IMR-90 (cell line): ENCODE measurements at regions not wholly inside any gene's neighbourhood (a gene's known extent, or its start where the extent isn't known, plus 50 kb on each side); places are given as distances from the start of the nearest gene placed in this dataset.

Experiments
- ATAC-seq: fragments of 200-7000 bp; cut with Tn5 transposase; 2 replicates; pipeline ENCODE4 v1.9.1; 2020; ENCODE audit warnings: low read depth, mild to moderate bottlenecking, moderate library complexity
- BruUV-seq: library from RNA; stranded (reverse); fragments of 400-500 nt; replicated peaks from 2 replicates; lab custom pipeline; 2021; lab: Mats Ljungman, UMichigan
- CTCF ChIA-PET: fragments of 300-600 bp; formaldehyde crosslinking; extraction: SDS; loops from one replicate; lab custom pipeline; 2021; ENCODE audit warnings: antibody characterized with exemption; lab: Yijun Ruan, JAX
- POLR2A ChIA-PET: fragments of 300-600 bp; sonication (Branson Sonifier 250); formaldehyde crosslinking; loops from one replicate; lab custom pipeline; 2022; ENCODE audit warnings: antibody characterized with exemption; ENCODE audit not compliant: unreplicated experiment; lab: Charles Lee
- DNase-seq: peaks from one replicate; pipeline ENCODE4 v3.0.0; 2013
- H2AFZ ChIP-seq: replicated peaks from 2 replicates; pipeline ENCODE3; 2013; ENCODE audit warnings: low read length, mild to moderate bottlenecking; ENCODE audit not compliant: poor library complexity
- H2AK5ac ChIP-seq: 2 replicates; pipeline ENCODE4 v1.6.1; 2013; ENCODE audit warnings: low read depth, low read length, inconsistent platforms
- H2AK9ac ChIP-seq: replicated peaks from 2 replicates; pipeline ENCODE3; 2013; ENCODE audit warnings: mild to moderate bottlenecking, low read depth, low read length, moderate library complexity; ENCODE audit not compliant: poor library complexity
- H2BK120ac ChIP-seq: 2 replicates; pipeline ENCODE4 v1.6.1; 2013; ENCODE audit warnings: low read depth, low read length, inconsistent platforms
- H2BK15ac ChIP-seq: 3 replicates; pipeline ENCODE4 v1.6.1; 2013; ENCODE audit warnings: low read depth, low read length, inconsistent platforms
- H2BK20ac ChIP-seq: 2 replicates; pipeline ENCODE4 v1.6.1; 2013; ENCODE audit warnings: low read depth, mild to moderate bottlenecking, inconsistent platforms, low read length, moderate library complexity
- H2BK5ac ChIP-seq: 2 replicates; pipeline ENCODE4 v1.6.1; 2013; ENCODE audit warnings: mild to moderate bottlenecking, low read depth, low read length, inconsistent platforms; ENCODE audit not compliant: poor library complexity, severe bottlenecking
- H3K14ac ChIP-seq: replicated peaks from 2 replicates; pipeline ENCODE4 v1.6.1; 2013; ENCODE audit warnings: low read depth, low read length, inconsistent platforms
- H3K18ac ChIP-seq: 2 replicates; pipeline ENCODE4 v1.6.1; 2013; ENCODE audit warnings: low read depth, low read length, control low read depth
- H3K23ac ChIP-seq: 2 replicates; pipeline ENCODE4 v1.6.1; 2013; ENCODE audit warnings: low read depth, low read length, inconsistent platforms
- H3K27ac ChIP-seq: 2 replicates; pipeline ENCODE4 v1.5.1; 2013; ENCODE audit warnings: mild to moderate bottlenecking, control low read depth, low read length; ENCODE audit not compliant: insufficient read depth
- H3K27me3 ChIP-seq: 2 replicates; pipeline ENCODE4 v1.6.1; 2013; ENCODE audit warnings: low read length; ENCODE audit not compliant: control insufficient read depth, insufficient read depth
- H3K36me3 ChIP-seq: 2 replicates; pipeline ENCODE4 v1.6.1; 2013; ENCODE audit warnings: low read length, mixed read lengths; ENCODE audit not compliant: control insufficient read depth, insufficient read depth
- H3K4ac ChIP-seq: 2 replicates; pipeline ENCODE4 v1.6.1; 2013; ENCODE audit warnings: low read depth, low read length, inconsistent platforms
- H3K4me1 ChIP-seq: 2 replicates; pipeline ENCODE4 v1.6.1; 2013; ENCODE audit warnings: low read length, mixed read lengths; ENCODE audit not compliant: control insufficient read depth, insufficient read depth
- H3K4me2 ChIP-seq: 2 replicates; pipeline ENCODE4 v1.6.1; 2013; ENCODE audit warnings: low read depth, mild to moderate bottlenecking, control low read depth, low read length, moderate library complexity
- H3K4me3 ChIP-seq: 2 replicates; pipeline ENCODE4 v1.5.1; 2013; ENCODE audit warnings: low read depth, mild to moderate bottlenecking, control low read depth, low read length, moderate library complexity; ENCODE audit not compliant: insufficient read depth
- H3K56ac ChIP-seq: 2 replicates; pipeline ENCODE4 v1.6.1; 2013; ENCODE audit warnings: low read length, inconsistent platforms; ENCODE audit not compliant: insufficient read depth; ENCODE audit errors: extremely low read depth
- H3K79me1 ChIP-seq, 2 experiments: 2 replicates each; pipeline ENCODE4 v1.6.1; 2013; ENCODE audit warnings: low read length in 2 of 2, inconsistent platforms in 1 of 2, low read depth in 1 of 2
- H3K9ac ChIP-seq: 2 replicates; pipeline ENCODE4 v1.6.1; 2013; ENCODE audit warnings: low read depth, low read length, control low read depth
- H3K9me1 ChIP-seq: 2 replicates; pipeline ENCODE4 v1.6.1; 2013; ENCODE audit warnings: low read length, inconsistent platforms; ENCODE audit not compliant: insufficient read depth
- H3K9me3 ChIP-seq: 2 replicates; pipeline ENCODE4 v1.6.1; 2013; ENCODE audit warnings: low read length; ENCODE audit not compliant: control insufficient read depth, insufficient read depth
- H4K20me1 ChIP-seq: 2 replicates; pipeline ENCODE4 v1.6.1; 2013; ENCODE audit warnings: low read length, inconsistent platforms; ENCODE audit not compliant: insufficient read depth
- H4K5ac ChIP-seq: 2 replicates; pipeline ENCODE4 v1.6.1; 2013; ENCODE audit warnings: mild to moderate bottlenecking, low read depth, low read length, control low read depth
- H4K8ac ChIP-seq, 2 experiments: 2 replicates each; pipeline ENCODE4 v1.6.1; 2013; ENCODE audit warnings: low read depth in 2 of 2, low read length in 2 of 2, control low read depth in 1 of 2, inconsistent platforms in 1 of 2
- H4K91ac ChIP-seq: 2 replicates; pipeline ENCODE4 v1.6.1; 2013; ENCODE audit warnings: low read depth, low read length, inconsistent platforms; ENCODE audit not compliant: insufficient read depth
- BHLHE40 ChIP-seq: fragments of 150-350 bp; IDR thresholded peaks from 2 replicates; pipeline ENCODE4 v1.6.1; 2016; ENCODE audit warnings: mild to moderate bottlenecking, low read depth, low read length
- CEBPB ChIP-seq: IDR thresholded peaks from 2 replicates; pipeline ENCODE4 v1.6.1; 2012; ENCODE audit warnings: low read depth, low read length, improper control_type of control experiment
- CHD1 ChIP-seq: IDR thresholded peaks from 2 replicates; pipeline ENCODE4 v1.6.1; 2012; ENCODE audit warnings: low read depth, low read length, improper control_type of control experiment
- CTCF ChIP-seq: conservative IDR thresholded peaks from 2 replicates; pipeline ENCODE4 v1.5.1; 2012; ENCODE audit warnings: mild to moderate bottlenecking, low read depth, low read length, improper control_type of control experiment
- ELK1 ChIP-seq: fragments of 150-350 bp; IDR thresholded peaks from 2 replicates; pipeline ENCODE4 v1.6.1; 2016; ENCODE audit warnings: low read depth, mild to moderate bottlenecking, low read length, moderate library complexity, borderline replicate concordance
- FOS ChIP-seq: fragments of 150-350 bp; IDR thresholded peaks from 2 replicates; pipeline ENCODE4 v1.6.1; 2016; ENCODE audit warnings: low read depth, low read length
- MAFK ChIP-seq: IDR thresholded peaks from 2 replicates; pipeline ENCODE4 v1.6.1; 2012; ENCODE audit warnings: low read depth, low read length, improper control_type of control experiment
- MAZ ChIP-seq: IDR thresholded peaks from 2 replicates; pipeline ENCODE4 v1.6.1; 2012; ENCODE audit warnings: low read depth, mild to moderate bottlenecking, low read length, improper control_type of control experiment, moderate library complexity, borderline replicate concordance
- MXI1 ChIP-seq: IDR thresholded peaks from 2 replicates; pipeline ENCODE4 v1.6.1; 2012; ENCODE audit warnings: low read depth, mild to moderate bottlenecking, low read length, moderate library complexity, borderline replicate concordance
- NFE2L2 ChIP-seq: fragments of 150-350 bp; IDR thresholded peaks from 2 replicates; pipeline ENCODE4 v1.6.1; 2016; ENCODE audit warnings: low read depth, mild to moderate bottlenecking, low read length
- POLR2A ChIP-seq: IDR thresholded peaks from 2 replicates; pipeline ENCODE4 v1.6.1; 2012; ENCODE audit warnings: mild to moderate bottlenecking, low read depth, low read length
- RAD21 ChIP-seq: IDR thresholded peaks from 2 replicates; pipeline ENCODE4 v1.6.1; 2012; ENCODE audit warnings: low read length, improper control_type of control experiment
- RCOR1 ChIP-seq: IDR thresholded peaks from 2 replicates; pipeline ENCODE4 v1.6.1; 2012; ENCODE audit warnings: mild to moderate bottlenecking, low read length, improper control_type of control experiment; ENCODE audit not compliant: insufficient replicate concordance
- RFX5 ChIP-seq: IDR thresholded peaks from 2 replicates; pipeline ENCODE4 v1.8.0; 2012; ENCODE audit warnings: low read depth, mild to moderate bottlenecking, low read length, moderate library complexity
- SMC3 ChIP-seq: fragments of 150-350 bp; IDR thresholded peaks from 2 replicates; pipeline ENCODE4 v1.6.1; 2016; ENCODE audit warnings: low read depth, mild to moderate bottlenecking, antibody characterized with exemption, low read length, moderate library complexity
- USF2 ChIP-seq: fragments of 150-350 bp; IDR thresholded peaks from 2 replicates; pipeline ENCODE4 v1.6.1; 2017; ENCODE audit warnings: mild to moderate bottlenecking, antibody characterized with exemption, low read length, low read depth
- WGBS, 2 experiments: methylation state at CpG; one replicate each; pipeline versions ENCODE4 v1.1.5 to v1.1.7; 2013; ENCODE audit warnings: missing lambda C conversion rate in 2 of 2; ENCODE audit not compliant: insufficient read length in 1 of 2; ENCODE audit errors: extremely low coverage in 2 of 2; 5-methylcytosine and 5-hydroxymethylcytosine counted together
- dilution Hi-C: fragments of 300-500 bp; cut with HindIII; formaldehyde crosslinking; loops from one replicate; pipeline ENCODE4 v1.14.3; 2018; ENCODE audit warnings: low sequenced_read_pairs; ENCODE audit not compliant: unreplicated experiment
- in situ Hi-C: fragments of 300-500 bp; cut with MboI; formaldehyde crosslinking; loops from 3 replicates; pipeline ENCODE4 v1.14.3; 2019; ENCODE audit warnings: low sequenced_read_pairs, inconsistent platforms, mixed read lengths
- intact Hi-C: fragments of 100-400 bp; cut with micrococcal nuclease; formaldehyde crosslinking; loops from 2 replicates; pipeline ENCODE4 v1.10.0; 2022

- Histone ChIP-seq H4K20me1 (no peaks in the 10 kb centered on the region), H3K27ac (no peak overlapping the region), H2BK5ac (peak overlapping the region; percentile 82), H3K56ac (no peak overlapping the region), H3K4me2 (no peak overlapping the region), H2AFZ (peak overlapping the region; percentile 7), H3K27me3 (no peaks in the 10 kb centered on the region), H3K14ac (no peak overlapping the region), H4K91ac (no peak overlapping the region), H3K23ac (no peak overlapping the region), H3K18ac (no peak overlapping the region), H4K5ac (no peak overlapping the region), H2AK5ac (no peak overlapping the region), H3K4ac (no peak overlapping the region), H3K9me3 (peaks cover 3% of the 10 kb centered on the region; the same call in 1 of the 2 replicates), H2BK15ac (no peak overlapping the region), H3K9me1 (no peaks in the 10 kb centered on the region), H2BK120ac (peak overlapping the region; percentile 81; the same call in 1 of the 2 replicates), H3K79me1 (no peaks in the 10 kb centered on the region), H2BK20ac (no peak overlapping the region), H3K9ac (no peak overlapping the region), H3K4me3 (no peak overlapping the region), H3K4me1 (peaks cover 9% of the 10 kb centered on the region), H2AK9ac (no peak overlapping the region), H4K8ac (no peak overlapping the region), H3K36me3 (no peaks in the 10 kb centered on the region)
- WGBS, 2 experiments, result no CpG with 5 or more reads among the region's 1 CpG
- BruUV-seq, result no TSS peak
- peak; percentile 92 for ATAC-seq
- peak; percentile 98 for DNase-seq
- ChIA-PET POLR2A (no interaction called here), CTCF (interaction anchor here (0.5 to 1.0 kb wide), 2 partner anchors 12 to 279 kb away, joined by 3 read pairs; no protein-coding TSS in a partner anchor)
- intact Hi-C loops, result loop anchor here (5.0 kb wide), 2 partner anchors 233 to 272 kb away; no protein-coding TSS in a partner anchor
- in situ Hi-C loops, result no loop called here
- TF ChIP-seq RCOR1 (peak; percentile 86), MAZ (peak; percentile 44; the same call in 1 of the 2 replicates), NFE2L2 (peak; percentile 5; the same call in 1 of the 2 replicates), RFX5 (no peak), MXI1 (peak; percentile 55; the same call in 1 of the 2 replicates), USF2 (peak; percentile 43; the same call in 1 of the 2 replicates), CHD1 (no peak), SMC3 (0 out of 2 replicates have a peak, but pooled peaks have one; percentile 24), CEBPB (peak; percentile 81), POLR2A (no peak), BHLHE40 (peak; percentile 92), RAD21 (no peak; the same call in 1 of the 2 replicates), FOS (peak; percentile 61; the same call in 1 of the 2 replicates), CTCF (no peak; the same call in 1 of the 2 replicates), MAFK (peak; percentile 41), ELK1 (no peak)
- dilution Hi-C loops, result no loop called here
Observed at GRCh38 chr9:115250621-115251032, 132.7 kb upstream of the TNC start.
